ENCODE measurements at regions not wholly inside any gene's neighbourhood (a gene's known extent, or its start where the extent isn't known, plus 50 kb on each side); places are given as distances from the start of the nearest gene placed in this dataset.

DNA sequence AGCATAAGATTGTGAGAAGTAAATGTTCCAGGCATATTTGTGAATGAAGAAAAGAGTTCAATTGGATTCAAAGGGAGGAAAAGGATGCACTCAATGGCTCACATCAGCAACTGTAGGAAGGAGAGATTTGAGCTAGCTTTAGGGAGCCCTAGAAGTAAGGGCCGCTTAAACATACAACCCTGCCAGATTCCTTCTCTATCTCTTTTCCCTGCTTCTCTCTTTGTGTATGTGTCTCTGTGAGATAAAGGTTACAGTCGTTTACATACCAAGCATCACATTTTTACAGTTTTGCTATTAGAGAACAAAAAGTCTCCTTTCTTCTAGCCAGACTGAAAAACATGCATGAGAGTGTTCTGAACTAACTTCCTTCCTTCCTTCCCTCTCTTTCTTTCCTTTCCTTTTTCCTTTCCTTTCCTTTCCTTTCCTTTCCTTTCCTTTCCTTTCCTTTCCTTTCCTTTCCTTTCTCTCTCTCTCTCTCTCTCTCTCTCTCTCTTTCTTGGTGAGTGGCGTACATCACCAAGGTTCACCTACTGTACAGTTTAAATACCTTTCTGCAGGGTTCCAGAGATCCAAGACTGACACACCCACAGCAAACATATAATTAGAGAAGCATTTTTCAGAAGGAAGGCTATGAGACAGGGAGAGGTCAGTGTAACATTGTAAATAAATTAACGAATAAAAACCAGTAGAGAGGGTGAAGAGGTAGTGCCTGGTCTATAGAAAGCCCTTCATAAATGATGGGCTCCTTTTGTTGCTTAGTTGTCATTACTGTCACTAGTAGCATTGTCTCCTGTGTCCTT lies 240.4 kb downstream of the ARL4A start:
- TF ChIP-seq NFYB (IDR thresholded peaks at IDR 0.05; ENCODE audit: insufficient read depth, low read depth, low read length) (no peak), SPI1 (IDR thresholded peaks at IDR 0.05; ENCODE audit: borderline replicate concordance, insufficient read depth, low read depth, low read length) (no peak), FOS (IDR thresholded peaks at IDR 0.05; ENCODE audit: borderline replicate concordance, extremely low read depth, insufficient read length) (no peak), DPF2 (IDR thresholded peaks at IDR 0.05) (no peak), CREB1 (IDR thresholded peaks at IDR 0.05; ENCODE audit: low read depth) (no peak), KDM1A (IDR thresholded peaks at IDR 0.05; ENCODE audit: borderline replicate concordance) (no peak), POLR2A (IDR thresholded peaks at IDR 0.05; ENCODE audit: low read depth, low read length) (no peak)
- TF ChIP-seq, protein P1, sequence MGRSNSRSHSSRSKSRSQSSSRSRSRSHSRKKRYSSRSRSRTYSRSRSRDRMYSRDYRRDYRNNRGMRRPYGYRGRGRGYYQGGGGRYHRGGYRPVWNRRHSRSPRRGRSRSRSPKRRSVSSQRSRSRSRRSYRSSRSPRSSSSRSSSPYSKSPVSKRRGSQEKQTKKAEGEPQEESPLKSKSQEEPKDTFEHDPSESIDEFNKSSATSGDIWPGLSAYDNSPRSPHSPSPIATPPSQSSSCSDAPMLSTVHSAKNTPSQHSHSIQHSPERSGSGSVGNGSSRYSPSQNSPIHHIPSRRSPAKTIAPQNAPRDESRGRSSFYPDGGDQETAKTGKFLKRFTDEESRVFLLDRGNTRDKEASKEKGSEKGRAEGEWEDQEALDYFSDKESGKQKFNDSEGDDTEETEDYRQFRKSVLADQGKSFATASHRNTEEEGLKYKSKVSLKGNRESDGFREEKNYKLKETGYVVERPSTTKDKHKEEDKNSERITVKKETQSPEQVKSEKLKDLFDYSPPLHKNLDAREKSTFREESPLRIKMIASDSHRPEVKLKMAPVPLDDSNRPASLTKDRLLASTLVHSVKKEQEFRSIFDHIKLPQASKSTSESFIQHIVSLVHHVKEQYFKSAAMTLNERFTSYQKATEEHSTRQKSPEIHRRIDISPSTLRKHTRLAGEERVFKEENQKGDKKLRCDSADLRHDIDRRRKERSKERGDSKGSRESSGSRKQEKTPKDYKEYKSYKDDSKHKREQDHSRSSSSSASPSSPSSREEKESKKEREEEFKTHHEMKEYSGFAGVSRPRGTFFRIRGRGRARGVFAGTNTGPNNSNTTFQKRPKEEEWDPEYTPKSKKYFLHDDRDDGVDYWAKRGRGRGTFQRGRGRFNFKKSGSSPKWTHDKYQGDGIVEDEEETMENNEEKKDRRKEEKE (IDR thresholded peaks at IDR 0.05), result no peak
- TF ChIP-seq, protein P2, sequence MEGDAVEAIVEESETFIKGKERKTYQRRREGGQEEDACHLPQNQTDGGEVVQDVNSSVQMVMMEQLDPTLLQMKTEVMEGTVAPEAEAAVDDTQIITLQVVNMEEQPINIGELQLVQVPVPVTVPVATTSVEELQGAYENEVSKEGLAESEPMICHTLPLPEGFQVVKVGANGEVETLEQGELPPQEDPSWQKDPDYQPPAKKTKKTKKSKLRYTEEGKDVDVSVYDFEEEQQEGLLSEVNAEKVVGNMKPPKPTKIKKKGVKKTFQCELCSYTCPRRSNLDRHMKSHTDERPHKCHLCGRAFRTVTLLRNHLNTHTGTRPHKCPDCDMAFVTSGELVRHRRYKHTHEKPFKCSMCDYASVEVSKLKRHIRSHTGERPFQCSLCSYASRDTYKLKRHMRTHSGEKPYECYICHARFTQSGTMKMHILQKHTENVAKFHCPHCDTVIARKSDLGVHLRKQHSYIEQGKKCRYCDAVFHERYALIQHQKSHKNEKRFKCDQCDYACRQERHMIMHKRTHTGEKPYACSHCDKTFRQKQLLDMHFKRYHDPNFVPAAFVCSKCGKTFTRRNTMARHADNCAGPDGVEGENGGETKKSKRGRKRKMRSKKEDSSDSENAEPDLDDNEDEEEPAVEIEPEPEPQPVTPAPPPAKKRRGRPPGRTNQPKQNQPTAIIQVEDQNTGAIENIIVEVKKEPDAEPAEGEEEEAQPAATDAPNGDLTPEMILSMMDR (IDR thresholded peaks at IDR 0.05 in 2 of 3, conservative IDR thresholded peaks at IDR 0.05 in 1 of 3; ENCODE audit: control insufficient read depth in 2 of 3, extremely low read depth in 1 of 3, insufficient read depth in 1 of 3, low read depth in 3 of 3, low read length in 3 of 3), result no peak

All from GM12878 (cell line).